OCI-LY7 (cell line): ENCODE measurements at regions not wholly inside any gene's neighbourhood (a gene's known extent, or its start where the extent isn't known, plus 50 kb on each side); places are given as distances from the start of the nearest gene placed in this dataset.

Experiments
- EZH2phosphoT487 ChIP-seq: fragments of 200-600 bp; sonication (generic); IDR thresholded peaks from 2 replicates; pipeline ENCODE4 v1.6.1; 2018; ENCODE audit warnings: low read depth, borderline replicate concordance, mild to moderate bottlenecking, mixed run types, antibody characterized with exemption, low read length, moderate library complexity, mixed read lengths
- TF ChIP-seq, protein P1 (sequence below): fragments of 200-600 bp; sonication (generic); conservative IDR thresholded peaks from 2 replicates; pipeline ENCODE4 v1.5.1; 2014; ENCODE audit warnings: mild to moderate bottlenecking, antibody characterized with exemption, low read length, moderate library complexity, mixed read lengths

DNA sequence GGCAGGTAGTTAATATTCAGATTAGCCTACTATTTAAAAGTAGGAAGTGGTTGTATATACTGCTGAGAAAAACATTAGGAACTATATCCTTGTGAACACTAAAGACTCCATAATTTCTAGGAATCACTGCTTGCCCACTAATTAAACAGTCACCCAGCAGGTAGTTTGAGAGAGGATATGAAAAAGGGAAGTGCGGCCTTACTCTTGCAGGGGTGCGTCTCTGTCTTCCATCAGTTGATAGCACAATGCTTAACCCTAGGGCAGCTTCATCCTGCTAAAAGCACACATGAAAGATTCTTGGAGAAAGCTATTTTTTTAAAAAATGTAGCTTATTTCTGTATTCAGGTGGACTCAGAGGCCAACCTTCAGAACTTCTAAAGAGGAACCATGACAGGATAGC is 53.1 kb upstream of the ATP5MC3 start:
- TF ChIP-seq, protein P1, sequence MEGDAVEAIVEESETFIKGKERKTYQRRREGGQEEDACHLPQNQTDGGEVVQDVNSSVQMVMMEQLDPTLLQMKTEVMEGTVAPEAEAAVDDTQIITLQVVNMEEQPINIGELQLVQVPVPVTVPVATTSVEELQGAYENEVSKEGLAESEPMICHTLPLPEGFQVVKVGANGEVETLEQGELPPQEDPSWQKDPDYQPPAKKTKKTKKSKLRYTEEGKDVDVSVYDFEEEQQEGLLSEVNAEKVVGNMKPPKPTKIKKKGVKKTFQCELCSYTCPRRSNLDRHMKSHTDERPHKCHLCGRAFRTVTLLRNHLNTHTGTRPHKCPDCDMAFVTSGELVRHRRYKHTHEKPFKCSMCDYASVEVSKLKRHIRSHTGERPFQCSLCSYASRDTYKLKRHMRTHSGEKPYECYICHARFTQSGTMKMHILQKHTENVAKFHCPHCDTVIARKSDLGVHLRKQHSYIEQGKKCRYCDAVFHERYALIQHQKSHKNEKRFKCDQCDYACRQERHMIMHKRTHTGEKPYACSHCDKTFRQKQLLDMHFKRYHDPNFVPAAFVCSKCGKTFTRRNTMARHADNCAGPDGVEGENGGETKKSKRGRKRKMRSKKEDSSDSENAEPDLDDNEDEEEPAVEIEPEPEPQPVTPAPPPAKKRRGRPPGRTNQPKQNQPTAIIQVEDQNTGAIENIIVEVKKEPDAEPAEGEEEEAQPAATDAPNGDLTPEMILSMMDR: no peak
- TF ChIP-seq EZH2phosphoT487: no peak
